ENCODE measurements at regions not wholly inside any gene's neighbourhood (a gene's known extent, or its start where the extent isn't known, plus 50 kb on each side); places are given as distances from the start of the nearest gene placed in this dataset.

- in situ Hi-C loops (cut with MboI; ENCODE audit: low pct_unique_long_range_greater_than_20kb, low sequenced_read_pairs, unreplicated experiment): no loop called here
- no peak for DNase-seq (ENCODE audit: low spot score)
- no peak for TF ChIP-seq CTCF (IDR thresholded peaks at IDR 0.05; ENCODE audit: extremely low read depth, insufficient read depth, missing control alignments)
Measured at GRCh38 chr14:71341156-71341555, 433.9 kb downstream of the PCNX1 start.

- DNase-seq (ENCODE audit: low spot score): no peak
- in situ Hi-C loops (cut with MboI; ENCODE audit: low pct_unique_long_range_greater_than_20kb, low sequenced_read_pairs, unreplicated experiment): no loop called here
- no peak for TF ChIP-seq CTCF (IDR thresholded peaks at IDR 0.05; ENCODE audit: extremely low read depth, insufficient read depth, missing control alignments)
Measured at GRCh38 chr14:71343724-71344123, 436.5 kb downstream of the PCNX1 start.

GRCh38 chr14:71344506-71344905, 437.2 kb downstream of the PCNX1 start:
- no peak for TF ChIP-seq CTCF (IDR thresholded peaks at IDR 0.05; ENCODE audit: extremely low read depth, insufficient read depth, missing control alignments)
- no peak for DNase-seq (ENCODE audit: low spot score)
- in situ Hi-C loops (cut with MboI; ENCODE audit: low pct_unique_long_range_greater_than_20kb, low sequenced_read_pairs, unreplicated experiment): no loop called here

- TF ChIP-seq CTCF (IDR thresholded peaks at IDR 0.05; ENCODE audit: extremely low read depth, insufficient read depth, missing control alignments): no peak
- no peak for DNase-seq (ENCODE audit: low spot score)
- in situ Hi-C loops (cut with MboI; ENCODE audit: low pct_unique_long_range_greater_than_20kb, low sequenced_read_pairs, unreplicated experiment): no loop called here
Measured at GRCh38 chr14:71346685-71347084, 439.4 kb downstream of the PCNX1 start.

GRCh38 chr14:71348394-71348793, 441.1 kb downstream of the PCNX1 start:
- in situ Hi-C loops (cut with MboI; ENCODE audit: low pct_unique_long_range_greater_than_20kb, low sequenced_read_pairs, unreplicated experiment): no loop called here
- no peak for TF ChIP-seq CTCF (IDR thresholded peaks at IDR 0.05; ENCODE audit: extremely low read depth, insufficient read depth, missing control alignments)
- no peak for DNase-seq (ENCODE audit: low spot score)

- no peak for DNase-seq (ENCODE audit: low spot score)
- no peak for TF ChIP-seq CTCF (IDR thresholded peaks at IDR 0.05; ENCODE audit: extremely low read depth, insufficient read depth, missing control alignments)
- in situ Hi-C loops (cut with MboI; ENCODE audit: low pct_unique_long_range_greater_than_20kb, low sequenced_read_pairs, unreplicated experiment): no loop called here
Measured at GRCh38 chr14:71348817-71349216, 441.6 kb downstream of the PCNX1 start.

GRCh38 chr14:71354142-71354541, 446.9 kb downstream of the PCNX1 start:
- TF ChIP-seq CTCF (IDR thresholded peaks at IDR 0.05; ENCODE audit: extremely low read depth, insufficient read depth, missing control alignments): no peak
- in situ Hi-C loops (cut with MboI; ENCODE audit: low pct_unique_long_range_greater_than_20kb, low sequenced_read_pairs, unreplicated experiment): no loop called here
- DNase-seq (ENCODE audit: low spot score): no peak
